SK-N-MC (cell line): ENCODE measurements at regions not wholly inside any gene's neighbourhood (a gene's known extent, or its start where the extent isn't known, plus 50 kb on each side); places are given as distances from the start of the nearest gene placed in this dataset.

Experiments used
- EZH2 ChIP-seq: fragments of 200-600 bp; sonication (generic); IDR thresholded peaks from one replicate; pipeline ENCODE4 v1.6.1; 2017; ENCODE audit warnings: antibody characterized with exemption
- FOXP2 ChIP-seq: optimal IDR thresholded peaks from 2 replicates; pipeline ENCODE3; 2011; ENCODE audit warnings: mild to moderate bottlenecking, moderate library complexity; ENCODE audit not compliant: insufficient read depth; ENCODE audit errors: extremely low read length, control extremely low read depth
- POLR2AphosphoS5 ChIP-seq: IDR thresholded peaks from 2 replicates; pipeline ENCODE4 v1.6.1; 2012; ENCODE audit warnings: mild to moderate bottlenecking, low read depth, low read length, borderline replicate concordance

DNA sequence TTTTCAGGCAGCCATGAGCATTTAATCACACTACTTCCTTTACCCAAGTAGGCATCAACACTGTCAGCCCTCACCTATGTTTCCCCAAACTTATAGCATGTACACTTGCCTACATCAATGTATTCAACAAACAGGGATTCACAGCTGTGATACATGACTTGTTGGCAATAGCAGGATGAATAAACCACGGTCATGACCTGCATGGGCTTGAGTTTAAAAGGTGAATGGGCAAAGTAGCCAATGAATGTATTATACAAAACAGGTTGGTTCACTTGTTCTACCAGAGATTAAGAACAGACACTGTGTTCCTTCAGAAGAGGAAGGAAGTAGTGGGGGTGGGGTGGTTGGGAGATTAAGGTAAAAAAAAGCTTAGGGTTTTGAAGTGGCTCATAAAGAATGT, 861.9 kb upstream of the SEMA6D start:
- TF ChIP-seq POLR2AphosphoS5: no peak
- no peak for TF ChIP-seq EZH2
- no peak for TF ChIP-seq FOXP2
